NCI-H2196 treated with DMSO at 0.1 percent for 48 hours (cell line): ENCODE measurements at regions not wholly inside any gene's neighbourhood (a gene's known extent, or its start where the extent isn't known, plus 50 kb on each side); places are given as distances from the start of the nearest gene placed in this dataset.

Source experiments
- DNase-seq: peaks from one replicate; lab custom pipeline; 2025; ENCODE audit not compliant: unreplicated experiment; lab: John Stamatoyannopoulos, UW

- no peak for DNase-seq
Observed at GRCh38 chr11:70519117-70519516, 120.8 kb downstream of the CTTN start.

DNA sequence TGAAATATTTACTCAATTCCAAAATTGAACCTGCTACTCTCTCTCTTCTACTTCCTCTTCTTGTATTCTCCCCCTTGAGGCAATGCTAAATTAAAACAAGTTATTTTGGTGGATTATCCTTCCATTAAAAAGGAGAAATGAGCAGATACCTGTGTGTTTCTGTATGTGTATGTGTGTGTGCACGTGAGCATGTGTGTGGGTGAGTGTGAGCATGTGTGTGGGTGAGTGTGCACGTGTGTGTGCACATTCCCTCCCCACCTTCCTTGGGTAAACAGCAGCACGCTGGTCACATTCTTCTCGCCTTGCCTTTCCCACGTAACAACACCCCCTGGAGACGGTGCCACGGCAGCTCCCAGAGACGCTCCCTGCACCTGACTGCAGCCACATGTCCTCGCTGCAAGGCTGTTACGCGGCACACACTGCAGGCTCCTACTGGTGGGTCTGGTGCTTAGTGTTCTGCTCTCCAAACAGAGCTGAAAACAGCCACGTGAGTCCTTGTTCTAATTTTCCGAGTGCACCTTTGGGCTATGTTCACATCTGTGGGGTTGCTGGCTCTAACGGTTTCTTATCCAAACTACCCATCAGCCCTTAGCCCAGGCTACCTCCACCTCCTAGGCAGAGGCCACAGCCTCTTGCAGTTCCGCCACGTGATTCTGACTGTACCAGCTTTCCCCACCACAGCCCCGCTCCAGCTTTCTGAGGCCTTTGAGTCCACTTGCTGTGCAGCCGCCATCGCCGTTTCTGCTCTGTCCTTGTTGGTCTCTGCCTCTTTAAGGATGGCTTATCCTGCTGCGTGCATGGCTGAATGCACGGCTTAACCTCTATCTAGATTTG lies 123.4 kb downstream of the CTTN start:
- no peak for DNase-seq

- no peak for DNase-seq
Observed at GRCh38 chr11:70522309-70522592, 123.9 kb downstream of the CTTN start.

GRCh38 chr11:70522593-70523311 lies 124.4 kb downstream of the CTTN start:
- peak; percentile 43 for DNase-seq

DNA sequence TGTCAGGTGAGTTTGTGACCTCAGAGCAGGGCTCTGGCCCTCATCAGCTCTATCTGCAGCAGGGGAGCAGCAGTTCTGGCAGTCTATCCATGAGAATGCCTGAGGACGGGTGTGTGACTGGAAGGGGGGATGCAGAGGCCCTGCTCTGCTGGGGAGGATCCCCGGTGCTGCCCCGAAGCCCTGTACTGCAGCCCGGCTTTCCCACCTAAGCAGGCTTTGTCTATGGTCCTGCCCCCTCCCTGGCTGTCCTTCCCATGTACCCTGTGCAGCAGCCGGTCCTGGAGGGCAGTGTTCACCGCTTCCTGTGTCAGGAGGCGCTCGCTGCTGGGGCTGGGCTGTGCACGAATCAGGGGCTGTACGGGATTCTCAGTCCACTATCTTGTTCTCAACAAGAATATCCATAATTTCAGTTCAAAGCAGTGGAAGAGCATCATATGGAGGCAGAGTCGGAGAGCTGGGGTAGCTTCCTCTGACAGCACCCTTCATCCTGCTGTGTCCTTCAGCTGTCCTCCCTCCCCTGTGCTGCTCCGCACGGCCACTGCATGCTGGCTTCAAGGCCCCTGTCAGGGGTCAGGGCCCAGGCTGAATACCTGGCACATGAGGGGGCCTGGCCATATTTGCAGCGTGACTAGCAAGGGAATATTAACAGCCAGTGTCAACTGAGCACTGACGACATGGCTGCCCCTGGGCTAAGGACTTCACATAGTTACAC lies 125.2 kb downstream of the CTTN start:
- no peak for DNase-seq

GRCh38 chr11:70524096-70524922 lies 126.0 kb downstream of the CTTN start:
- DNase-seq = no peak

- DNase-seq = peak; percentile 26
Observed at GRCh38 chr11:70525006-70525405, 126.7 kb downstream of the CTTN start.

GRCh38 chr11:70525466-70525865 lies 127.1 kb downstream of the CTTN start:
- DNase-seq = no peak

GRCh38 chr11:70526116-70527045 lies 128.1 kb downstream of the CTTN start:
- no peak for DNase-seq

DNA sequence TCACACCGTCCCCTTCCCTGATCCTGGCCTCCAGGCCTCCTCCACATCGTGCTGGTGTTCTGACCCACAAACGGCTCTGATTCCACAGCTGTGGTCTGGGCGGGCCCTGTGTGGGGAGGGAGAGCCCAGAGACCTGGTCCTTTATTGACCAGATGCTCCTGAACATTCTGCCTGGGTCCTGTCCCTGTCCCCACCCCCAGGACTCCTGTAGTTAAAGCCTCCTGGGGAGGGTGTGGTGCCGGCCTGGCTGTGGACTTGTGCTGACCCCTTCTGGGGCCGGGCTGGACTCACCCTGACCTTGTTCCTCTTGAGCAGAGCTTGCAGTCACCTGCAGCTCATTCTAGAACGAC lies 128.7 kb downstream of the CTTN start:
- no peak for DNase-seq

DNA sequence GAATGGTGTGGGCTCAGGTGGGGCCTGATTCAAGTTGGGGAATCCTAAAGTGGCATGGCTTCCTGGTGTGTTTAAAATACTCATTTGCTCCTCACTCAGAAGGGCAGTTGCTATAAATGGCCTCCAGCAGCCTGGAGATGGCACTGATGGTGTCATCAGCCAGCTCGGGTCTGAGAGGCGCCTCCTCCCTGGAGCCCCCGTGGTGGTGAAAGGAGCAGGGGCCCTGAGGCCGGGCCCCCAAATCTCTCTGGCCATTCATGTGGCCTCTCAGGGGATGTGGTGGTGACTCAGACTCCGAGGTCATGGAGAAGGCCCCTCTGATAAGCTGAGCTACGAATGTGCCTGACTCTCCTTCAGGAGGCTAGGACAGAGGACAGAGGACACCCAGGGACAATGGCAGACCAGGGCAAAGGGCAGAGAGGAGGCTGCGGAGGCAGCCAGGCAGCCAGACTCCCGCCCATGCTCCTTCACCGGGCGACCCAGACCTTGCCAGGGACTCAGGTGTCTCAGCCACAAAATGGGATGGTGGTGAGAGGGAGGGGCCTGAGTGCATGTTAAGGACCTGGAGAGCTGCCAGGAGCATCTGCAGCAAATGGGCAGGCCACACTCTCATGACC lies 129.2 kb downstream of the CTTN start:
- no peak for DNase-seq

DNA sequence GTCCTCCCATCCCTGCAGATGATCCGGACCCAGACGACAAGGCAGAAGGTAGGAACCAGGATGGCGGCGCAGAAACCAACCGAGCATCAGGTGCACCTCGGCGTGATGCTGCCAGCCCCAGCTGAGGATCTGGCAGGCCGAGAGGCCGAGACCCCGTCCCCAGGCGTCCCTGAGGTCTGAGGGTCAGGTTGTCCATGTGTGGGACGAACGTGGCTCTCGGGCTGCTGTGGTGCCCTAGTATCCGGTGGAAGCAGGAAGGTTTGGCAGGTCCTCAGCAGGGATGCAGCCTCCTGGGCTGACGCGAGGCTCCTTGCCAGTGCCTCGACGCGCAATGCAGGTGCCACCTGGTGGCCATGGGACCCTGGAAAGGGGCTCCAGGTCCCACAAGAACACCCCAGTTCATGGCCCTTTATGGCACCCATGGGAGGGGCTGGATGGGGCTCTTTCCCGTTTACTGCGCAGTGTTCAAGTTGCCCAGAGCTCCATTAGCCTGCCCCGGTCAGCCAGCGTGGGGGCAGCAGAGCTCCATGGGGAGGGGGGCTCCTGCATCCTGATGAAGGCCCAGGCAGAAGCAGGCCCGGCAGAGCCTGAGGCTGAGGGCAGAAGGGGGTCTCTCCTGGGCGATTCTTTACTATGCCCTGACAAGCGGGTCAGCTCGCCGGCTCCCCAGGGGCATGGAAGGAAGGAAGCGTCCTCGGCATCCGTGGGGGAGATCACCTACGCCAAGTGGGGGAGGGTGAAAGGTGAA lies 129.9 kb downstream of the CTTN start:
- DNase-seq = no peak

DNA sequence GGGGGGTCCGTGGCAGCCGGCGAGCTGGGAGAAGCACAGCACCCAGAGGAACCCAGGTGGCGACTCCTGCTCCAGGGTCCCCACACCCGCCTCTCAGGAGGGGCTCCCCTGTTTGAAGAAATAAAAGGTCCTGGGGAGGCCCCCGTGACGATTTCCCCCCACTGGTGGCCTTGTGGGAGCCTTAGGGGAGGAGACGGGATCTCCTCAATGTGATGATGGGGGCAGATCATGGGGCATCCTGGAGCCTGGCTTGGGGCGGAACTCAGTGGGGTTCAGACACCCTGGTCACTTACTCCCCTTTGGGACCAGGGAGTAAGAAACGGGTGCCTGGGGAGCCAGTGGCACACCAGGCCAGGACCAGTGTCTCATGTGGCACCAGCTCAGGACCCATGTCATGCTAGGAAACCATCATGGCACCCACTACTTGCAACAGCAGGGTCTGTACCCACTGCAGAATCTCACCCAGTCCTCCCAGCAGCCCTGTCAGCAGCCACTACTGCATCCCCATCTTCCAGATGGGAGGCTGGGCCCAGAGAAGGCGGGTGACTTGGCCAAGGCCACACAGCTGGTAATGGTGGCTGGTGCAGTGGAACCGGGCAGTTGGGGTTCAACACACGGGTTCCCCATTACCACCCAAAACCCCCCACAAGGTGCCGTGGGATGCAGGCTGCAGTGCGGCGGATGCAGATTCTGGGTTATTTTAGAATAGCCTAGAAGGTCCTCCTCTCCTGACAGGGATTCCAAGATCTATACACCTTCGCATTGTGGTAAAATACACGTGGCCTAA lies 130.7 kb downstream of the CTTN start:
- no peak for DNase-seq

- no peak for DNase-seq
Observed at GRCh38 chr11:70530010-70530409, 131.7 kb downstream of the CTTN start.

DNA sequence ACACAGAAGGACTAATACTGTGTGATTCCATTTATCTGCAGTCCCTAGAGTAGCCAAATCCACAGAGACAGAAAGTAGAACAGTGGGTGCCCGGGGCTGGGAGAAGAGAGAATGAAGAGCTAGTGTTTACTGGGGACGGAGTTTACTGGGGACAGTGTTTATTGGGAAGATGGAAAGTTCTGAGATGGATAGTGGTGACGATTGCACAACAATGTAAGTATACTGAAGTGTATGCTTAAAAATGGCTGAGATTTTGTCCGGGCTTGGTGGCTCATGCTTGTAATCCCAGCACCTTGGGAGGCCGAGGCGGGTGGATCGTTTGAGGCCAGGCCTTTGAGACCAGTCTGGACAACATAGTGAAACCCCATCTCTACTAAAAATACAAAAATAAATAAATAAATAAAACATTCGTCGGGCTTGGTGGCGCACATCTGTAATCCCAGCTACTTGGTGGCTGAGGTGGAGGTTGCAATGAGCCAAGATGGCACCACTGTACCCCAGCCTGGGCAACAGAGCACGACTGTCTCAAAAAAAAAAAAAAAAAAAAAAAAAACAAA lies 132.4 kb downstream of the CTTN start:
- DNase-seq = no peak

DNA sequence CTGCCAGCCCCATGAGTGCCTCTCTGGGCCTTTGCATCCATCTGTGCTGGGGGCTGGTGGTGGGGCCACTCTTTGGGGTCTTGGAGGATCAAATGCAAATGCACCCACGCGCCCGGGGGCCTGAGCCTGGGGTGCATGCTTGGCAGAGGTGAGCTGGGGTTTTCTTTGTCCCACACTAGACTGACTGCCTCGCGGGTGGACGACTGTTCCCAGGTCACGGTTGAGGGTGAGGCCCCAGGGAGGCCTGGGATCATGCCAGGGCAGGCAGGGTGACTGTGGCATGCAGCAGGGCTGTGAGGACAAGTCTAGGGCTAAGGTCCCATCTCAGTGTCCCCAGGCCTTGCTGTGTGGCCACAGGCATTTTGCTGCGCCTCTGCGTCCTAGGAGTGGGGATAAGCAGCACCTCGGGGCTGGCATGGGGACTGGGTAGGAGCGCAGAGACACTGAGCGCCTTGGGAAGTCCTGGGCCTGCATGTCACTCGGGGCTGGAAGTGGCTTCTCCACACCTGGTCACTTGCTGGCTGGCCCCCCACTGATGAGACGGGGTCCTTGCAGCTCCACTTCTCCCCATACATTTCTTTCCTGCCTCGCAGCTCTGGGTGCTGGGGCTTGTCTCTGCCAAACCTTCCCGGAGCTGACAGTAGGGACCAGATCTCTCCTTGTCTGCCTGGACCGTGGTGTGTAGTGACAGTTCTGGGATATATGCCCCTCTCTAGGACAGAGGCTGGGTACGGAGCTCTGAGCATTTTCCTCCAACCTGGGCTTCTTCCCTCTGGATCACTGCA lies 133.1 kb downstream of the CTTN start:
- DNase-seq = no peak

DNA sequence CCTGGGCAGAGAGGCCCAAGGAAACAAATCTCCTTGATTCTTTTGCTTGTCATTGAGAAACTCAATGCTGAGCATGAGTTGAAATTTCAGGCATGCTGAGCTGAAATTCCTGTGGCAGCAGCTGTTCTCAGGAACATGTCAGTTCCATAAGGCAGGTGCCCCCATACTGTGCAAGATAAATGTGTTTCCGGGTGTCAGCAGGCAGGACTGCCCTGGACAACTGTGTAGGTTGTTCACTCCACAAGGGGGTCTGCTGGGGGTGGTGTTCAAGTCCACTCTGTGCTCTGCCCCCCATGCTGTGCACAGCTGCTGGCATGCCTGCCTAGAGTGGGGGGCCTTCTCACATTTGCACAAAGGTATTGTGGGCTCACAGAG lies 133.7 kb downstream of the CTTN start:
- no peak for DNase-seq
